Skeletal muscle satellite cell (primary cell): ENCODE measurements at regions not wholly inside any gene's neighbourhood (a gene's known extent, or its start where the extent isn't known, plus 50 kb on each side); places are given as distances from the start of the nearest gene placed in this dataset.

ENCODE experiments used
- H3K27me3 ChIP-seq: 2 replicates; pipeline ENCODE4 v1.7.0; 2013; ENCODE audit warnings: low read length; ENCODE audit not compliant: control insufficient read depth, insufficient read depth
- H3K36me3 ChIP-seq: 2 replicates; pipeline ENCODE4 v1.7.0; 2013; ENCODE audit warnings: mild to moderate bottlenecking, control low read depth, low read length; ENCODE audit not compliant: insufficient read depth
- H3K4me1 ChIP-seq: 2 replicates; pipeline ENCODE4 v1.7.0; 2013; ENCODE audit warnings: low read length; ENCODE audit not compliant: control insufficient read depth, insufficient read depth
- H3K4me2 ChIP-seq: 2 replicates; pipeline ENCODE4 v1.7.0; 2013; ENCODE audit warnings: mild to moderate bottlenecking, low read length
- H3K4me3 ChIP-seq: 2 replicates; pipeline ENCODE4 v1.7.0; 2013; ENCODE audit warnings: low read length
- H3K9ac ChIP-seq: 2 replicates; pipeline ENCODE4 v1.7.0; 2013; ENCODE audit warnings: mild to moderate bottlenecking, low read depth, low read length, moderate library complexity
- H3K9me3 ChIP-seq: replicated peaks from 2 replicates; pipeline ENCODE4 v1.7.0; 2013; ENCODE audit warnings: mild to moderate bottlenecking, control low read depth, low read length

GRCh38 chr12:98064501-98064900 lies 450.9 kb upstream of the TMPO start:
- H3K27me3 ChIP-seq: no peaks in the 10 kb centered on the region
- H3K9ac ChIP-seq: no peak overlapping the region
- no peaks in the 10 kb centered on the region for H3K9me3 ChIP-seq
- no peaks in the 10 kb centered on the region for H3K36me3 ChIP-seq
- H3K4me1 ChIP-seq: no peaks in the 10 kb centered on the region
- H3K4me3 ChIP-seq: no peak overlapping the region
- H3K4me2 ChIP-seq: no peak overlapping the region

DNA sequence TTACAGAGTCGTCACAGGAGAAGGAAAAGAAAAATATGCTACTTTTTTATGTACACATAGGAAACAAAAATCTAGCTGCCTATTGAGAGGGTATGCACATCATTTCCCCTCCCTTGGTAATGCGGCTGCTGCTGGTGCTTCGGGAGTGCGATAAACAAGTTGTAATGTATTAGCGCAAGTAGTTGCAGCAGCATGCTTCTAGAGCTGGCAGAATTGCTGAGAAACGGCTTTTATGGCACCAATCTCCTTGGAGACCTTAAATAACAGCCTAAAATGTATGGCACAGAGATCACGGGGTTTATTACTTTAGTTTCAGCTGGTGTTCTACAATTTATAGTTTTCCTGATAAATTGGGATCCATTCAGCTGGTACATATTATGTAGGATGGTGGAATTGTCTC lies 447.6 kb upstream of the TMPO start:
- H3K4me1 ChIP-seq: no peaks in the 10 kb centered on the region
- no peak overlapping the region for H3K4me2 ChIP-seq
- H3K9me3 ChIP-seq: no peaks in the 10 kb centered on the region
- no peak overlapping the region for H3K9ac ChIP-seq
- H3K4me3 ChIP-seq: no peak overlapping the region
- no peaks in the 10 kb centered on the region for H3K36me3 ChIP-seq
- H3K27me3 ChIP-seq: no peaks in the 10 kb centered on the region

DNA sequence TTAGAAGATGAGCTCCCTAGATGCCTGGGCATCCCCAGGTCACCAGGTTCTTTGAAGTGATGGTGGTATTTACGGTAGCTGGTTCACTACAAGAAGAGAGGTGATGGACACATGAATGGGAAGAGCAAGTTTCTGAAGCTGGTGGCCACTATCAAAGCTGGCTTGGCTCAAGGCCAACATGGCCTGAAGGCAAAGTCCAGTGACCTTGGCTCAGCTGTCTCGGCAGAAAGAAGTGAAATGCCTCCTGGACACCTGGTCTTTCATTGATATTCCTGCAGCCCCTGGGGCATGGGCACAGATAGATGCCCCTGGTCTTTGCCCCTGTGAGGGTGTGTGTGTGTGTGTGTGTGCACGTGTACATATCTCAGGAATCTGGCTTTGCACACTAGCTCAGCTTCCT lies 441.8 kb upstream of the TMPO start:
- Histone ChIP-seq H3K9me3 (no peaks in the 10 kb centered on the region), H3K36me3 (no peaks in the 10 kb centered on the region), H3K4me1 (no peaks in the 10 kb centered on the region), H3K9ac (no peak overlapping the region), H3K27me3 (no peaks in the 10 kb centered on the region), H3K4me2 (no peak overlapping the region), H3K4me3 (no peak overlapping the region)

DNA sequence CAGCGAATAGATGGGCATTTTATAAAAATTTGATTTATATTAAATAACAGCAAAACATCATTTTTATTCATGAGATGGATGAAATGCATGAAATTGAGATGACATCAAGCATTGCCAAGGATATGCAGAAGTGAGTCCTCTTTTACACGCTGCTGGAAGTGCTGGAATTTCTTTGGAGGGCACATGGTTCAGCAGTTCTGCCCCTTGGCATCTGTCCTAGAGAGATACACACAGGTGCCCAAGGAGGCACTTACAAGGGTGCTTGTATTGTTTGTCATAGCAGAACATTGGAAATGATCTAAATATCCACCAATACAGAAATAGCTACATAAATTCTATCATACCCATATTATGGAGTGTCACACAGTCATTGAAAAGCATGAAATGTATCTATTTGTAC lies 441.1 kb upstream of the TMPO start:
- Histone ChIP-seq H3K4me1 (no peaks in the 10 kb centered on the region), H3K4me3 (no peak overlapping the region), H3K4me2 (no peak overlapping the region), H3K36me3 (no peaks in the 10 kb centered on the region), H3K9me3 (no peaks in the 10 kb centered on the region), H3K27me3 (no peaks in the 10 kb centered on the region), H3K9ac (no peak overlapping the region)

- Histone ChIP-seq H3K9me3 (no peaks in the 10 kb centered on the region), H3K27me3 (no peaks in the 10 kb centered on the region), H3K36me3 (no peaks in the 10 kb centered on the region), H3K9ac (no peak overlapping the region), H3K4me2 (no peak overlapping the region), H3K4me3 (no peak overlapping the region), H3K4me1 (no peaks in the 10 kb centered on the region)
These were observed 431.0 kb upstream of the TMPO start for GRCh38 chr12:98084391-98084790.

- Histone ChIP-seq H3K27me3 (no peaks in the 10 kb centered on the region), H3K9me3 (no peaks in the 10 kb centered on the region), H3K9ac (no peak overlapping the region), H3K36me3 (no peaks in the 10 kb centered on the region), H3K4me1 (no peaks in the 10 kb centered on the region), H3K4me2 (no peak overlapping the region), H3K4me3 (no peak overlapping the region)
These were observed 430.2 kb upstream of the TMPO start for GRCh38 chr12:98085046-98085755.

GRCh38 chr12:98090731-98091130 lies 424.7 kb upstream of the TMPO start:
- Histone ChIP-seq H3K4me1 (no peaks in the 10 kb centered on the region), H3K4me2 (no peak overlapping the region), H3K4me3 (no peak overlapping the region), H3K27me3 (peaks cover 4% of the 10 kb centered on the region), H3K9me3 (no peaks in the 10 kb centered on the region), H3K9ac (no peak overlapping the region), H3K36me3 (no peaks in the 10 kb centered on the region)

DNA sequence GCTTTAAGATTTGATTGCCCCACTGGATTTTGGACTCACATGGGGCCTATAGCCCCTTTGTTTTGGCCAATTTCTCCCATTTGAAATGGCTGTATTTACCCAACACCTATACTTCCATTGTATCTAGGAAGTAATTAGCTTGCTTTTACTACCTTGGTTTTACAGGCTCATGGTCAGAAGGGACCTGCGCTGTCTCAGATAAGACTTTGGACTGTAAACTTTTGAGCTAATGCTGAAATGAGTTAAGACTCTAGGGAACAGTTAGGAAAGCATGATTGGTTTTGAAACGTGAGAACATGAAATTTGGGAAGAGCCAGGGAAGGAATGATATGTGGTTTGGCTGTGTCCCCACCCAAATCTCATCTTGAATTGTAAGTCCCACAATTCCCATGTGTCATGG lies 419.0 kb upstream of the TMPO start:
- no peak overlapping the region for H3K4me2 ChIP-seq
- H3K9me3 ChIP-seq: no peaks in the 10 kb centered on the region
- no peaks in the 10 kb centered on the region for H3K36me3 ChIP-seq
- H3K4me3 ChIP-seq: no peak overlapping the region
- peaks cover 4% of the 10 kb centered on the region for H3K27me3 ChIP-seq
- H3K4me1 ChIP-seq: no peaks in the 10 kb centered on the region
- no peak overlapping the region for H3K9ac ChIP-seq

- Histone ChIP-seq H3K9ac (no peak overlapping the region), H3K27me3 (no peaks in the 10 kb centered on the region), H3K4me2 (no peak overlapping the region), H3K36me3 (no peaks in the 10 kb centered on the region), H3K9me3 (no peaks in the 10 kb centered on the region), H3K4me1 (no peaks in the 10 kb centered on the region), H3K4me3 (no peak overlapping the region)
These were observed 409.2 kb upstream of the TMPO start for GRCh38 chr12:98106031-98106683.

- Histone ChIP-seq H3K9ac (no peak overlapping the region), H3K27me3 (no peaks in the 10 kb centered on the region), H3K4me1 (no peaks in the 10 kb centered on the region), H3K36me3 (no peaks in the 10 kb centered on the region), H3K4me2 (no peak overlapping the region), H3K4me3 (no peak overlapping the region), H3K9me3 (no peaks in the 10 kb centered on the region)
These were observed 406.1 kb upstream of the TMPO start for GRCh38 chr12:98109266-98109665.

DNA sequence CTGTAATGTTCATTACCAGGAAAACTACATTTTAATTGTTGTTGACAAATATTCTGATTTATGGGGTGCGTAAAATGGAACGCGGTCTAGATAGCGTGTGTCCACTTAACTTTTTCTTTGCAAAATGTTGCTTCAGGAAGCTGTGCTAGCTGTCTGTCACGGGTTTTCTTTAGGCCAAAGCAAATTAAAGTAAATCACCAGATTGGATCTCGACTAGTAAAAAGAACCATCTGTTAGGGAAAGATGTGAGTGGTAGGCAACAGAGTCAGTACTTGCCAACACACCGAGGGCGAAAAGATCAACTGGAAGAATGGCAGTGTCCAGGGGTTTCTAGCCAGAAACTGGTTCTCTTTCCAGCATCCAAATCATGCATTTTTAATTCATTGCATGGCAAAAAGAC lies 404.9 kb upstream of the TMPO start:
- Histone ChIP-seq H3K4me1 (no peaks in the 10 kb centered on the region), H3K9ac (no peak overlapping the region), H3K36me3 (no peaks in the 10 kb centered on the region), H3K27me3 (no peaks in the 10 kb centered on the region), H3K9me3 (no peaks in the 10 kb centered on the region), H3K4me3 (no peak overlapping the region), H3K4me2 (no peak overlapping the region)

- H3K27me3 ChIP-seq: no peaks in the 10 kb centered on the region
- H3K4me1 ChIP-seq: no peaks in the 10 kb centered on the region
- no peaks in the 10 kb centered on the region for H3K9me3 ChIP-seq
- H3K4me2 ChIP-seq: no peak overlapping the region
- no peak overlapping the region for H3K4me3 ChIP-seq
- no peaks in the 10 kb centered on the region for H3K36me3 ChIP-seq
- H3K9ac ChIP-seq: no peak overlapping the region
These were observed 401.8 kb upstream of the TMPO start for GRCh38 chr12:98113548-98113947.
